ENCODE measurements at regions not wholly inside any gene's neighbourhood (a gene's known extent, or its start where the extent isn't known, plus 50 kb on each side); places are given as distances from the start of the nearest gene placed in this dataset.

DNA sequence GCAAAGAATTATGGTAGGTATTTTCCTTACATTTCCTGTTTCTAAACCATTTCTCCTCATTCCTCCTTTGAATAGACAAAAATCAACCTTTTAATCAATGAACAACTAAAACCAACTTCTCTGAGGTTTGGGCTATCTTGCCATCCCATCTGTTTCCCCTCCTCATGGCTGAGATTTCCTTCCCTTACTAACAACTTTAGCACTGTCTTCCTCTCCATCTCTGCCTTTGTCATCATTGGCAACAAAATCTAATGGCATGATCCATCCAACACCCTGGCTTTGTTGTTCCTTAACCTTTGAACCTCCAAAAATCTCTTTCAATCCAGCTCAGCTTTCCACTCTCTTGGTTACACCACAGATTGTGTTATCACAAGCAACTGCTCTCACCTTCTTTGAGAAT lies 95.3 kb upstream of the FAM136A start:
- DNase-seq (ENCODE audit: low read depth): no peak

DNA sequence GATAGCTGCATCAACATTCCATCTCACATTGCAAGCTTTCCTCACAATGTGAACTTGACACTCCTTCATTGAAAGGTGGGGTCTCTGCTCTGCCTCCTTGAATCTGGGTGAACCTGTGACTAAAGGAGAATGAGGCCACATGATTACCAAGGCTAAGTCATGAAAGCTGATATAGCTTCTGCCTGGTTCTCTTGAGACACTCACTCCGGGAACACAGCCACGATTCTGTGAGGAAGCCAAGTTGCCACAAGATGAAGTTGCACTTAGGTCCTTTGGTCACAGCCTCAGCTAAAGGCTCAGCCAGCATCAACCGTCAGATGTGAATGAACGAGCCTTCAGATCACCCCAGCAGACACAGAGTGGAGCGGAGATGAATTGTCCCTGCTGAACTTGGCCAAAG lies 94.7 kb upstream of the FAM136A start:
- DNase-seq (ENCODE audit: low read depth): peak; percentile 20

DNA sequence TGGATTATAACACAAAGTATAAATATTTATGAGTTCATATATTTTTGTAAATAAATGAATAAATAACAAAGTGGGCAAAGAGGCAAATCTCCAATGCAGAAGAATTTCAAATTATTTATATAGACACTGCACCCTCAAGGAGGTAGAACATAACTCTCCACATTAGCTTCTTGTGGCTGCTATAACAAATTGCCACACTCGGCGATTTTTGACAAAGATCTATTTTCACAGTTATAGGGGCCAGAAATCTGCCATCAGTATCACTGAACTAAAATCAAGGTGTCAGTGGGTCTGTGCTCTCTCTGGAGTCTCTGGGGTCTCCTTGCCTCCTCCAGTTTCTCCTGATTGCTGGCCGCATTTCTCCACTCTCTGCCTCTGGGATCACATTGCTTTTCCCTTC lies 92.0 kb upstream of the FAM136A start:
- DNase-seq (ENCODE audit: low read depth): no peak

DNA sequence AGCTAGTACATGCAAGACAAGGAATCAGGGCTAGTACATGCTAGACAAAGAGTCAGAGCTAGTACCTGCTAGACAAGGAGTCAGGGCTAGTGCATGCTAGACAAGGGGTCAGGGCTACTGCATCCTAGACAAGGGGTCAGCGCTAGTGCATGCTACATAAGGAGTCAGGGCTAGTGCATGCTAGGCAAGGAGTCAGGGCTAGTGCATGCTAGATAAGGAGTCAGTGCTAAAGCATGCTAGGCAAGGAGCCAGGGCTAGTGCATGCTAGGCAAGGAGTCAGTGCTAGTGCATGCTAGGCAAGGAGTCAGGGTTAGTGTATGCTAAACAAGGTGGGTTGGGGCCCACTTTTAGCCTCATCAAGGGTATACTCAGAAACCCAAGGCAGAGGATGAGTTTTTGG lies 90.1 kb upstream of the FAM136A start:
- DNase-seq (ENCODE audit: low read depth): no peak

DNA sequence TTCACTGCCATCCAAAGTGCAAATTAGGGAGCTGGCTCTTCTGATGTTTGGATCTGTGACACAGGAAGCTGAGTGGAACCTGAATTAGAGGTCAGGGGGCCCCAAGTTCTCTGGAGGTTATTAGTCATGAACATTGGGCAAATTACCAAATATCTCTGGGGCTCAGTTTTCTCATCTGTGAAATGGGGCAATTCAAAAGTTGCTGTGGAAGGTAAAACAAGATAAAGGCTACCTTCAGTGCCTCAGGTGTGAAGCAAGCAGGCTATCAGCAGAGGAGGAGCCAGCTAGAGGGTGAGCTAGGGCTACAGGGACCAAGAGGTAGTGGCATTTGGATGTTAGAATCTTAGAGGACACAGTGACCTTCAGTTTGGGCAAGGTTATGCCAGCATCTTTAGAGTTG lies 89.4 kb upstream of the FAM136A start:
- DNase-seq (ENCODE audit: low read depth): no peak

DNA sequence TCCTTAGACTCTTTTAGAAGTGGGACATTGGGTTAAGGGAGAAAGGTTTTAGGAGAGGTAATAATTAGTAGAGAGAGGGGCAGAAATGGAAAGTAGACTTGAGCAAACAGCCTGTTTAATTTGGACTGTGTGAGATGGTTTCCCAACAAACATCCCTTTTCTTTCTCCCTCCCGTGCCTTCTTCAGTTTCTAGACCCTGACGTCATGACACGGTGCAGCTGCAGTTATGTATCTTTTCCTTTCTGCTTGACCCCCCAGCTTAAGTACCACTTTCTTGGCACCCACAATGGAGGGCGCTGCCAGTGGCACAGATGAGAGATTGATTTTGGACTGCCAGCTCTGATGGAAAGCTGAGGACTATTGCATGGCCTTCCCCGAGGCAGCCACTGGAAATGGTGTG lies 86.9 kb upstream of the FAM136A start:
- DNase-seq (ENCODE audit: low read depth): no peak

DNA sequence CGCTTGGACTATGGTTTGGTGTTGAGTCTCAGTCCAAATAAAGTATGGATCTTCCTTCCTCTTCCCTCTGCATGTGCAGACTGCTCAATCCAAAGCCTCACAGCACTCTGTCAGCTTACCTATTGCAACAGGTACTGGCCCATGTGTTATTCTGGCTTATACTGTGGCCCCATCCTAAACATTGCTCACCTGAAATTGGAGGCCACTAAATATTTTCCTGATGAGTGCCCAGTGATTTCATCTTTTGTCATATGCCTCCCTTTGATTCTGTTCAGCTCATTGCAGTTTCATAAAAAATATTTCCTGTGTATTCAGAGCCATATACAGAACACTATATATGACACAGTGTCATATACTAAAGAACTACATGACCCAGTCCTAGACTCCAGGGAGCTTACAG lies 86.3 kb upstream of the FAM136A start:
- DNase-seq (ENCODE audit: low read depth): no peak

DNA sequence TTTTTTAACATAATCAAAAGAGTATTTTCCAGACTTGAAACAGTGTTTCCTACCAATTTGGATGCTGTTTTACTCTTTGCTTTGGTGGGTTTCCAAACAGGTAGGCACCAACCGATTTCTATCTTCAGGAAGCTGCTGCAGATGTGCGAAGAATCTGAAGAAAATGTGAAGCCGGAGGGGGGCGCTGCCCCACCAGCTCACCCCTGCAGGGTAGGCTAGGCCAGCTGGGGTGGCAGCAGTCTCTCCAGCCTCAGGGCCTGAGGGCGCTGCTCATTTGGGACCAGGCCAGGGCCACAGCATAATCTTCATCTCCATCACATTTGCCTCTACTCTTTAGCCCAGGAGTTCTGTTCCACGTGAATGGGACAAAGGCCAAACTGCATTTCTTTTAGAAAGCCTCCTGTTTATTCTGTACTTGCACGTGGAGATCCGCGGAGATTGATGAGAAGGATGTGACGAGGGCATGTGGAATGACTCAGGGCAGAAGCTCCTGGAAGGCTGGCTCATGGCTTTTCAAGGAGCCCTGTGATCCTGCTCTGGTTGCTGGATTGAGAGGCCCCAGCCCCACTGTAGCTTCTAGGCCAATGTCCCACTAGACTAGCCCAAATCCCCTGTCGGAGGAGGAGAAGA lies 84.2 kb upstream of the FAM136A start:
- DNase-seq (ENCODE audit: low read depth): no peak

DNA sequence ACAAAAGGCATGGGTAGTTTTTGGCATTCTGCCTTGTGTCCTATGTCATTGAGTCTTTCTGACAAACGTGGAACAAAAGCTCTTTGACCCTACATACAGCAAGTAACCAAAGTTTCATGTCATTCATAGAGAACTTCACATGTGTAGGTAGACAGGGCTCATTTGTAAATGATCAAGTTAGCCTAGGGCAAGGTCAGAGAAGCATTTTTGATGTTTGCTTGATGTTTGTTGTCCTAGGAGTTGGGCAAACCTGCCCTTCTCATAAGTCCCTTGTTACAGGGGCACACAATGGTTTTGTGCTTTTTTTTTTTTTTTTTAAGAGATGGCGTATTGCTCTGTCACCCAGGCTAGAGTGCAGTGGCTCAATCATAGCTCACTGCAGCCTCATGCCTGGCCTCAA lies 83.3 kb upstream of the FAM136A start:
- DNase-seq (ENCODE audit: low read depth): no peak

DNA sequence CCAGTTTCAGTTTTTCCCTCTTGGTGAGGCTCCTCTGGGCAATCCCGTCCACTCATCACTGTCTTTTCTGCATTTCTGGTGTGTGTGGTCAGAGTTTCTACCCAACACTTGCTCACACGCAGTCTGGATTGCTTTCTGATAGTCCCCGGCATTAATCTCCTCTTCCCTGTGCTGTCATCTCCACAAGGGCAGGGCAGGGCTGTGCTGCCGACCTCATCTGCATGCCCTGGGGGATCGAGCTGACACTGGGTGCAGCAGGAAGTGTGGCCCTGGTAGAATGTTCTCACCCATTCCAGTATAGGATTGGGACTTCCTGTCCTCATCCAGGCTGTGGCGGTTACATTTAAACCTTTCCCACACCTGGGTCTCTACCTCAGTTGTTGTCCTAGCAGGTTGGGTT lies 80.0 kb upstream of the FAM136A start:
- DNase-seq (ENCODE audit: low read depth): no peak

DNA sequence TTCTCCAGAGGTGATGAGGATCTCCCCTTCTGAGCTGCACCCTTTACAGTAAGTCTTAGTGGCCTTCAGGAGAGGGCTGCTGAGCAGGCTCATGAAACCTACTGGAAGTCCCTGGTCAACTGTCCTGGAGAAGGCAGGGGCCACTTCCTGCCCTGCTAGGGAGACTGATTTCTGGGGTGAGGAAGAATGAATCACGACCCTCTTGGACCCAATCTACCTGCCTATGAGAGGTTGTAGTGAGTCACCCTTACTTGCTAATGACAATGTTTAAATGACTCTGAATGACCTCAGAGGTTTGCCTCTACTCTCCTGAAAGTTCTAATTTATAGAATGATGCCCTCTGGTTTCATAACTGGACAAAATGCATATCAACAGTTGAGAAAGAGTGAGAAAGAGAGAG lies 79.4 kb upstream of the FAM136A start:
- DNase-seq (ENCODE audit: low read depth): no peak

DNA sequence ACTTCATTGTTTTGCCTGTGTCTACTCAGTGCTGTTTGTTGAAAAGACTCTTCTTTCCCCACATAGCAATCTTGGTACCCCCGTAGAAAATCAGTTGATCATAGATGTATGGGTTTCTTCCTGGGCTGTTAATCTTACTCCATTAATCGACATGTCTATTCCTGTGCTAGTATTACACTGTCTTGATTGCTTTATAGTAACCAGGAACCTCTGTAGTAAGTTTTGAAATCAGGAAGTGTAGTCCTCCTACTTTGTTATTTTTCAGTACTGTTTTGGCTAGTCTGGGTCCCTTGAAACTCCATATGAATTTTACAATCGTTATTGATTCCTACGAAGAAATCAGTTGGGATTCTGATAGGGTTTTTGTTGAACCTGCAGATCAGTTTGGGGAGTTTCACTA lies 78.8 kb upstream of the FAM136A start:
- no peak for DNase-seq (ENCODE audit: low read depth)

DNA sequence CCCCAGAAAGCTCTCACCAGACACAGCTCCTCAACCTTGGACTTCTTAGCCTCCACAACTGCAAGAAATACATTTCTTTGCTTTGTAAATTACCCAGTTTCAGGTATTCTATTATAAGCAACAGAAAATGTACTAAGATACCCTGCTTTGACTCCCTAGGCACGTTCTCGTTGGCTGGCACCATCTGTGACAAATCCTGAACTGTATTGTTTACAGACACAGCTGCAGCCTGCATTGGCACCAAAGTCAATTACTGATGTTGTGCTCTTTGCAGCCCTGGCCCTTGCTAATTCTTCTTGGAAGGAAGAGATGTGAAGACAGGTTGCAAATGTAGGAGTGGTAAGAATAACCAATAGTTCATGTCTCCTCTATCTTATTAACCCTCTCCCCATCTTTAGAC lies 72.7 kb upstream of the FAM136A start:
- no peak for DNase-seq (ENCODE audit: low read depth)

DNA sequence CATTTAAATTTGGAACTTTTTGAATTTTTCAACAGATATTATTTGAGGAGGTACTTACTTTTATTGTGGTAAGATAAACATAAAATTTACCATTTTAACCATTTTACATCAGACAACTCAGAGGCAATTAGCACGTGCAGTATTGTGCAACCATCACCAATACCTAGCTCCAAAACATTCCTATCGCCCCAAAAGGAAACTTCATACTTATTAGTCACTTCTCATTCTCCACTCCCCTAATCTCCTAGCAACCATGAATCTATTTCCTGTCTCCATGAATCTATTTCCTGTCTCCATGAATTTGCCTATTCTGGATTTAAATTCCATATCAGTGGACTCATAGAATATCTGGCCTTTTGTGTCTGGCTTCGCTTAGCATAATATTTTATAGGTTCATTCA lies 69.9 kb upstream of the FAM136A start:
- DNase-seq (ENCODE audit: low read depth): peak; percentile 19

DNA sequence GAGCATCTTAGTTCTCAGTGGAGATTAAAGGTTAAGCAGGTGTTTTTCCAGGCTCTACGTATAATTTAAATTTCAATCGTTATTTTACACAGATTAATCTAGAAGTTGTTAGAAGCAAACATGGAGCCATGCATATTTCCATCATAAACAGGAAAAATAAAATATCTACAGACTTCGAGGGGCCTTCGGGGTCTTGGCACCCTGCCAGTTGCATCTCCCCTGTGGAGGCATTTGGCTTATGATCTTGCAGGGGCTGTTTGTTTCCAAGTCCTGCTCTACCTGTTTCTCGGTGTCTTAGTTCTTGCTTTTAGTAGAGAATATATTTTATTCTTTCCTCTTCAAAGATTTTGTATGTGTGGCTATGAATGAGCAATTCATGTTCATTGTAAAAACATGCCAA lies 67.2 kb upstream of the FAM136A start:
- DNase-seq (ENCODE audit: low read depth): no peak

DNA sequence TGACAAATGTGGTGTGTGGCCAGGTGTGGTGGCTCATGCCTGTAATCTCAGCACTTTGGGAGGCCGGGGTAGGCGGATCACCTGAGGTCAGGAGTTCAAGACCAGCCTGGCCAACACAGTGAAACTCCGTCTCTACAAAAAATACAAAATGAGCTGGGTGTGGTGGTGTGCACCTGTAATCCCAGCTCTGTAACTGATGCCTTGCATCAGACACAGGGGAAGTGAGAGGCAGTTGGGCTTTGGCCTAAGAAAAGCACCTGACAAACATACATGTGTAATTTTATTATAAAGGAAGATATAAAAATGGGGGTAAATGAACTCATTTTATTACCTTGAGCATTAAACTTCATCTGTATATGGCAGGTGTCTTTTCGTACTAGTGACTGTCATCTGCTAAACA lies 66.7 kb upstream of the FAM136A start:
- no peak for DNase-seq (ENCODE audit: low read depth)

DNA sequence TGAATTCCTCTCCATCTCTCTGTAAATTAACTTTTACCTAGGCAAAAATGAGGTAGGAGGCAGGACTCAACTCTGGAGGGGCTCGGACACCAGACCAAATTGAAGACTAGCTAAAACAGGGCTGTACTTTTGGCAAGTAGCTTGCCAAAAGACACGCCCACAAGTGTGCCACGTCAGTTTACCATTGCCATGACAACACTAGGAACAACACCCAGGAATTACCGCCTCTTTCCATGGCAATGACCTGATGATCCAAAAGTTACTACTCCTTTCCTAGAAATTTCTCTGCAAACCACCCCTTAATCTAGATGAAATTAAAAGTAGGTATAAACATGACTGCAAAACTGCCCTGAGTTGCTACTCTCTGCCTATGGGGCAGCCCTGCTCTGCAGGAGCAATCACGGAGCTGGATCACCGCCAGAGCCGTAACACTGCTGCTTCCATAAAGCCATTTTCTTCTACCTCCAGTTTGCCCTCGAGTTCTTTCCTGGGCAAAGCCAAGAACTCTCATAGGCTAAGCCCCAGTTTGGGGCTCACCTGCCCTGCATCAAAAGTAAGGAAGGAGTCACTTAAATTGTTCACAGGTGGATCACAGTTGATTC lies 66.0 kb upstream of the FAM136A start:
- peak; percentile 23 for DNase-seq (ENCODE audit: low read depth)

DNA sequence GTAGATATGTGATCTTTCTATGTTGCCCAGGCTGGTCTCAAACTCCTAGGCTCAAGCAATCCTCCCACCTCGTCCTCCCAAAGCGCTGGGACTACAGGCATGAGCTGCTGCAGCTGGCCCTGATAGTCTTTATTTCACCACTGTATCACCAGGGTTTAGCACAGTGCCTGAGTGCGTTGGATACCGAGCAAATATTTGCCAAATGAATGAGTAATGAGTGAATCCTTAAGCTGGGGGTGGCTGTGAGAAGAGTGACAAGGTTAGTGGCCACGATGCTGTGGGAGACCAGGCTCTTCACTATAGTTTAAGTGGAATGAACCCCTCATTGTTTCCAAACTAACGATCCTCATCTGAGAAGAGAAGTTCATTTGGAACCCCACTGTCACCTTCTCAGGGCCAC lies 60.8 kb upstream of the FAM136A start:
- no peak for DNase-seq (ENCODE audit: low read depth)

DNA sequence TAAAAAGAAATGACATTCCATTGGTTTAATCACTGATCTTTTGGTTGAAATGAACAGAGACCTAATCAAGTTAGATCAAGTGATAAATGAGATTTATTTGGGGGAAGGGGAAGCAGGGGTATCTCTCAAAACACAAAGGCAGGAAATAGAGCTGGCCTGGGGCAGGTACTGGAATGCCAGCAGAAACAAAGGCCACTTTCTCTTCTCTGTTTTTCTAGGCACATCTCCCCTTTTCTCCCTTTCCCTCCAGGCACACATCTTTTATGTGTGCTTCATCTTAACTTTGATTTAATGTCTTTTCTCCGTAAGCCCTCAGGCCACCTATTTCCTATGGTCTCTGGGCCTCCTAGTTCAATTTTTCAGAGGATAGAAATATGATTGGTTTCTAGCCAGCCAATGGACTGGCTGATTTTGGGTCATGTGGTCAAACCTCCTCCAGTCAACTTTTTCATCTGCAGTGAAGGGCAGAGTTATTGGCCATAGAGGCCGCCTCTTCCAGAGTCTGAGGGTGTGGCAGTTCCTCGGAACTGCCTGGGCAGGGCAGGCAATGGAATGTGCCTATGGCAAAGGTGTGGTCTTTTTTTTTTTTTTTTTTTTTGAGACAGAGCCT lies 58.9 kb upstream of the FAM136A start:
- DNase-seq (ENCODE audit: low read depth): no peak

DNA sequence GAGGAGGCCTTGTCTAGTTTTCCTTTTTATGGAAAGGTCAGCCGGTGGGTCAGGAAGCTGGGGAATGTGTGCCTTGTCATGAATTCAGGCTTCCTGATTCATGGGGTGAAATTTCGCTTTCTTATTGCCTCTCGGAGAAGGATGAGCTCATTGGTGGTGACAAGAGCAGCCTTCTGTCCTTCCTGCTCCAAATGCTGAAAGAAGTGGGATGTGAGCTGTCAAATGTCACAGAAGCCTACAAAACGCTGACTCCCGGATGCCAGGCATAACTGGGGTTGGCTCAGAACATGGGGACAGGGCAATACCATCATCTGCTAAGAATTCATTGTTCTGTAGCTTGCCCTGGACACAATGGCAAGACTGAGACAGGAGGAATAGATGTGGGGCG lies 55.8 kb upstream of the FAM136A start:
- no peak for DNase-seq (ENCODE audit: low read depth)

DNA sequence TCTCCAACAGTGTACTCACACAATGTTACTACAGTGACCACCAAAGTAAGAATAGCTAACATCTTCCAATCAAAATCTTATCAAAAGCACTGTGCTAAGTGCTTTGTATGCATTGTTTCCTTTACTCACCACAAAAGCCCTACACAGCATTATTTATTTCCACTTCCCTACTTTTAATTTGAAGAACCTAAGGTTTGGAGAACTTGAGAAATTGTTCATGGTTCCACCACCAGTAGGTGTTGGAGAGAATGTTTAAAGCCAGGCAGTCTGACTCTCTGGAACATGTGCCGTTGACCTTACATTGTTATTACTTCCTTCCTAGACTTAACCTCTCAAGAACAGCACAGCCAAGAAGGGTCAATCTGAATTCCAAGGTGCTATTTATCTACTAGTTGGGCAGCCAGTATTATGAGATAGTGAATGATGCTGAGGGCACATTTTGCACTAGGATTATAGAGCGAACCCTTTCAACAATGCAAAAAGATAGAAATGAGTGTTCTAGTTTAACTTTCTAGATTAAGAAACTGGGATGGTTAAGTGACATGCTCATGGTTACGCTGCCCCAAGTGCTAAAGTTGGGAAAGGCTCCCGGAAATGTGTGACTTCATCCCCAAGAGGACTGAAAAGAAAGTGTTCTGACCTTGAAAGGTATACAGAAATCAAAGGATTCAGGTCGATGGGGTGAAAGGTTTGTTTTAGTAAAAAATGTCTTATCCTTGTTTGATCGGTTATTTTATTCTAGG lies 55.2 kb upstream of the FAM136A start:
- DNase-seq (ENCODE audit: low read depth): no peak

DNA sequence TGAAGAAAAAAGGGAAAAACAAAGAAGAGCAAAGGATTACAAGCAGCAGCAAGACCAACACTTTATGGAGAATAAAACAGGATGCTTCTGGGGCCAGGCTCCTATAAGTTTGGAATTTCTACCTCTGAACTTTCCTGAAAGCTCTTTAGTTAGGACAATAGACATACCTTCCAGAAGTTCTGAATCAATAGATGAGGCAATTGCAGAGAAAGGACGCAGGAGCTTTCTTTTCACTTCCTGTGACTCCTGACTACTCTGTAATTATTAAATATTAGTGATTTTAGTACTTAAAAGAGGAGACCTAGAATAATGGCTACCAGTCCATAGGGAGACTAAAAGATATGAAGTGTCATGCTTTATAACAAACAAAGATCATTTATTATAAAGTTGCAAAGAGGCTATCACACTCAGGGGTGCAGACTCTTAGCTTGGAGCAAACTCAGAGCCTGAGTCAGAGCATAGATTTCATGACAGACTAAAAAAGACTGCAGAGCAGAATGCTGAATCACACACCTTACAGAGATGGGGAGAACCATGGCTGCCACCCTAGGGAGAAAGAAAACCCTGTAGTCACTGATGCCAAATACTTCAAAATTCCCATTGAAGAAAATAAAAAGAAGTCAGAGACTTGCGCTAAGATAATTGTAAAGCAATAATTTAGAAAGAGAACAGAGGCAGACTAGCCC lies 52.5 kb upstream of the FAM136A start:
- DNase-seq (ENCODE audit: low read depth): no peak

Measured in stromal cell of bone marrow (primary cell).